Erythroblast (primary cell): ENCODE measurements at regions not wholly inside any gene's neighbourhood (a gene's known extent, or its start where the extent isn't known, plus 50 kb on each side); places are given as distances from the start of the nearest gene placed in this dataset.

ENCODE experiments used
- GATA1 ChIP-seq: IDR thresholded peaks from 2 replicates; pipeline ENCODE4 v1.6.1; 2011; ENCODE audit warnings: low read depth, mild to moderate bottlenecking, control low read depth, low read length, moderate library complexity
- POLR2A ChIP-seq: IDR thresholded peaks from 2 replicates; pipeline ENCODE4 v1.6.1; 2011; ENCODE audit warnings: mild to moderate bottlenecking, low read length

DNA sequence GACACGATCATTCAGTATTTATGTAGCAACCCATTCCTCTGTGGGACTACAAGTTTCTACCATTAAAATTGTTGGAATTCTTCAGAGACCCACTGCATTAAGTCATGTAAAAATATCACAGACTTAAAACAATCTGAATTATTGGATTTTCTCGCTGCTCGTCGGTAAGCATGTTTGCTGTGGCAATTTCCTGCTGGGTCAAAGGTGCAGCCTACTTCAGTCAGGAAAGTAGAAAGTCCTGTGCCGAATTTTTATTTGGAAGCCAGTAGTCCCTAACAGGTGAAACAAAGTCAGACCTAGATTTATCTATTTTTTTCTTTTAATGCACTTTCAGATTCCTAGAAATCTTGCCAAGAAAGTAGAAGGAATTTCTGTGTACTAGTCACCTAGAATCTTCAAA lies 110.4 kb upstream of the MYL2 start:
- no peak for TF ChIP-seq POLR2A
- TF ChIP-seq GATA1, result no peak
